SU-DHL-6 (cell line): ENCODE measurements at regions not wholly inside any gene's neighbourhood (a gene's known extent, or its start where the extent isn't known, plus 50 kb on each side); places are given as distances from the start of the nearest gene placed in this dataset.
"Not testable (repeated sequence)": the region's sequence is repeated elsewhere in the genome, so short reads cannot be mapped to it uniquely, and the experiment has no call there.

Experiments used
- H2AFZ ChIP-seq: fragments of 200-600 bp; sonication (generic); 2 replicates; pipeline ENCODE4 v1.6.1; 2014; ENCODE audit warnings: low read depth, mild to moderate bottlenecking, moderate library complexity, mixed read lengths, antibody characterized with exemption, low read length; ENCODE audit not compliant: severe bottlenecking
- H3F3A ChIP-seq: fragments of 200-600 bp; shearing (Covaris generic); 2 replicates; pipeline ENCODE4 v1.6.0; 2016; ENCODE audit warnings: antibody characterized with exemption, mild to moderate bottlenecking; ENCODE audit not compliant: insufficient read depth
- H3K27ac ChIP-seq: fragments of 200-600 bp; sonication (generic); 2 replicates; pipeline ENCODE4 v1.5.1; 2016; ENCODE audit warnings: low read depth, mild to moderate bottlenecking, low read length, moderate library complexity, mixed read lengths
- H3K27me3 ChIP-seq: fragments of 200-600 bp; sonication (generic), shearing (Covaris generic); 2 replicates; pipeline ENCODE4 v1.6.0; 2014; ENCODE audit warnings: mild to moderate bottlenecking, low read length
- H3K36me3 ChIP-seq: fragments of 200-600 bp; sonication (generic); 2 replicates; pipeline ENCODE4 v1.6.1; 2014; ENCODE audit warnings: mild to moderate bottlenecking, low read length, mixed read lengths
- H3K4me2 ChIP-seq: fragments of 300-600, 200-600 bp; shearing (Covaris generic), sonication (generic); 2 replicates; pipeline ENCODE4 v1.6.0; 2014; ENCODE audit warnings: low read length, low read depth, mild to moderate bottlenecking; ENCODE audit not compliant: poor library complexity, severe bottlenecking
- H3K4me3 ChIP-seq: fragments of 200-600 bp; sonication (generic); 2 replicates; pipeline ENCODE4 v1.5.1; 2014; ENCODE audit warnings: antibody characterized with exemption, low read length, mild to moderate bottlenecking, mixed read lengths; ENCODE audit not compliant: insufficient read depth, poor library complexity, severe bottlenecking
- H3K79me2 ChIP-seq: fragments of 200-600 bp; sonication (generic); 2 replicates; pipeline ENCODE4 v1.6.1; 2014; ENCODE audit warnings: mild to moderate bottlenecking, low read length, moderate library complexity; ENCODE audit not compliant: insufficient read depth
- H3K9ac ChIP-seq: fragments of 200-600 bp; sonication (generic); 2 replicates; pipeline ENCODE4 v1.7.0; 2014; ENCODE audit warnings: mild to moderate bottlenecking, low read length
- H3K9me2 ChIP-seq: fragments of 200-600 bp; sonication (generic); replicated peaks from 2 replicates; pipeline ENCODE4 v1.6.1; 2014; ENCODE audit warnings: low read length; ENCODE audit not compliant: insufficient read depth
- H3K9me3 ChIP-seq: fragments of 200-600 bp; sonication (generic); 2 replicates; pipeline ENCODE4 v1.6.1; 2014; ENCODE audit warnings: low read length, mixed read lengths; ENCODE audit not compliant: insufficient read depth
- H4K20me1 ChIP-seq: fragments of 200-600 bp; sonication (generic); 2 replicates; pipeline ENCODE4 v1.6.1; 2014; ENCODE audit warnings: low read depth, mild to moderate bottlenecking, antibody characterized with exemption, low read length, moderate library complexity, mixed read lengths
- CTCF ChIP-seq: fragments of 200-600 bp; sonication (generic); IDR thresholded peaks from one replicate; pipeline ENCODE4 v1.5.1; 2017; ENCODE audit warnings: antibody characterized with exemption, mild to moderate bottlenecking, low read length, moderate library complexity; ENCODE audit not compliant: insufficient read depth, poor library complexity, severe bottlenecking
- EZH2phosphoT487 ChIP-seq: fragments of 200-600 bp; sonication (generic), shearing (Covaris generic); conservative IDR thresholded peaks from 2 replicates; pipeline ENCODE4 v1.6.1; 2018; ENCODE audit warnings: mild to moderate bottlenecking, antibody characterized with exemption, low read length, moderate library complexity, mixed read lengths

DNA sequence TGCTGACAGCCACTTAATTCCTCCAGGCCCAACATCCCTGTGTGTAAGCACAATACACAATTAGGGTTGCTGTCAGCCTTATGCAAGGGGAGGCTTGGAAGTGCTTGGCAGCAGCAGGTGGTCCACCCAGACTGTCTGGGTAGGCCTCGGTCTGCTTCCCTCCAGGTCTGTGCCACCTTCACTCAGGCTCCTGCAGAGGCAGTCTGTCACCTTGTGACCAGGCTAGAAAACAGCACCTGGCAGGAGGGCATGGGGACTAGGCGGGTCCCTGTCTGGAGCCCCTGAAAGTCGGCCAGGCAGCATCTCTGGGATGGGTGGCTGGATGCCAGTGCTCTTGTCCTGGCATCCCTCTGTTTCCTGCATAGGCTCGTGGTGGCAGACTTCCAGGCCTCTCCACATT is 578.1 kb downstream of the KCNJ18 start:
- H3K9me2 ChIP-seq = no peaks in the 10 kb centered on the region
- no peak overlapping the region for H3K4me2 ChIP-seq
- H3F3A ChIP-seq = no peaks in the 10 kb centered on the region
- H3K9ac ChIP-seq = no peak overlapping the region
- H3K79me2 ChIP-seq = no peaks in the 10 kb centered on the region
- no peaks in the 10 kb centered on the region for H3K9me3 ChIP-seq
- H3K4me3 ChIP-seq = no peak overlapping the region
- H3K27ac ChIP-seq = no peak overlapping the region
- TF ChIP-seq EZH2phosphoT487 (no peak), CTCF (no peak)
- H3K27me3 ChIP-seq = no peaks in the 10 kb centered on the region
- H4K20me1 ChIP-seq = no peaks in the 10 kb centered on the region
- H2AFZ ChIP-seq = no peak overlapping the region
- no peaks in the 10 kb centered on the region for H3K36me3 ChIP-seq

GRCh38 chr17:22270809-22271208 is 578.5 kb downstream of the KCNJ18 start:
- H3K9me2 ChIP-seq, H3K79me2 ChIP-seq, H3K27ac ChIP-seq, H3K9me3 ChIP-seq, H3F3A ChIP-seq, H3K27me3 ChIP-seq, H3K4me3 ChIP-seq, H4K20me1 ChIP-seq, H3K9ac ChIP-seq, H3K4me2 ChIP-seq, H3K36me3 ChIP-seq, H2AFZ ChIP-seq: not testable (repeated sequence)

DNA sequence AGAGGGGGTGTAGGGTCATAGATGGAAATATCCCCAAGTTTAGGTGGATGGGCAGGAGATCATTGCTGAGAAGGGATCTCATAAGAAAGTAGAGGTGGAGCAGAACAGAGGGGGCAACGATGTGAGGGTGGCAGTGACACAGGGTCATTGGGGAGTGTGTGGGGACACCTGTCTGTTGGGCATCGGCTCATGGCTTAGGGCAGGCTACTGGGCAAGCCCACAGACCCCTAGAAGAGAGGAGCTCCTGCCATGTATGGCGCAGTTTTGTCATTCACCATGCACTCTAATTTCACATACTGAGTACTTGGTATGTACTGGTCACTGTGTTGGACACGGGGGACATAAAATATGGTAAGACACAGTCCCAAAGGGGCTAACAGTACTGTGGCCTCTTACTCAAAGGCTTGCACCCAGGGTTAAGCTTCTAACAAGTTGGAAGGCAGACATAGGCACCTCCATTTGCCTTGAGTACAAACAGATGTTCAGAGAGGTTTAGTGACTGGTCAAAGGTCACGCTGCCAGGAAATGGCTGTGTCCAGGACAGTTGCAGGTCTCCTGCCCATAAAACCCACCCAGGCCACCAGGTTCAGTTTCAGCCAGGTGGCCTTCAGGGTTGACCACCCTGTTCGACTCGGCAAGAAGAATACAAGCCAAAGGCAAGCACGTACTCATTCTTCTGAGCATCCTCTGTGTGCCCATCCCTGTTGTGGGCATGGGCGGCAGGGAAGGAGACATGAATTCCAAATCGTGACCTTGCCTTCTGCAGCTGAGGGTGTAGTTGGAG is 580.2 kb downstream of the KCNJ18 start:
- Histone ChIP-seq H3K27ac (no peak overlapping the region), H3K79me2 (no peaks in the 10 kb centered on the region), H3K4me2 (no peak overlapping the region), H4K20me1 (no peaks in the 10 kb centered on the region), H3K9ac (no peak overlapping the region), H3K4me3 (no peak overlapping the region), H3F3A (no peaks in the 10 kb centered on the region), H3K36me3 (no peaks in the 10 kb centered on the region), H2AFZ (no peak overlapping the region), H3K9me3 (no peaks in the 10 kb centered on the region), H3K9me2 (no peaks in the 10 kb centered on the region), H3K27me3 (no peaks in the 10 kb centered on the region)
- TF ChIP-seq EZH2phosphoT487 (no peak), CTCF (no peak)

GRCh38 chr17:22273308-22273707 is 581.0 kb downstream of the KCNJ18 start:
- Histone ChIP-seq H3K9me3 (no peaks in the 10 kb centered on the region), H3K9me2 (no peaks in the 10 kb centered on the region), H3K79me2 (no peaks in the 10 kb centered on the region), H3K36me3 (no peaks in the 10 kb centered on the region), H3K4me2 (no peak overlapping the region), H2AFZ (no peak overlapping the region), H4K20me1 (no peaks in the 10 kb centered on the region), H3K9ac (no peak overlapping the region), H3K4me3 (no peak overlapping the region), H3K27ac (no peak overlapping the region), H3K27me3 (no peaks in the 10 kb centered on the region), H3F3A (no peaks in the 10 kb centered on the region)
- TF ChIP-seq CTCF (no peak), EZH2phosphoT487 (no peak)
